Activated T-helper 2 cell treated with anti-CD3 and anti-CD28 coated beads, Interferon-gamma antibody, Interleukin-2, Interleukin-4, amounts not matched to agents 10 μg/mL and 5 μg/mL and 100 μg/mL, durations not matched to agents 14 hours and 24 hours and 36 hours (primary cell): ENCODE measurements at regions not wholly inside any gene's neighbourhood (a gene's known extent, or its start where the extent isn't known, plus 50 kb on each side); places are given as distances from the start of the nearest gene placed in this dataset.

Experiments used
- DNase-seq: peaks from one replicate; pipeline ENCODE4 v3.0.0; 2021; ENCODE audit warnings: low spot score
- H3K27ac Mint-ChIP-seq: one replicate; pipeline ENCODE4 v1.8.0; 2021; ENCODE audit warnings: mixed read lengths
- H3K27me3 Mint-ChIP-seq: one replicate; pipeline ENCODE4 v1.8.0; 2021; ENCODE audit warnings: low read depth, mixed read lengths
- H3K36me3 Mint-ChIP-seq: one replicate; pipeline ENCODE4 v1.8.0; 2021; ENCODE audit warnings: low read depth, mixed read lengths
- H3K4me1 Mint-ChIP-seq: one replicate; pipeline ENCODE4 v1.8.0; 2021; ENCODE audit warnings: low read depth, mixed read lengths
- H3K4me3 Mint-ChIP-seq: one replicate; pipeline ENCODE4 v1.8.0; 2021; ENCODE audit warnings: low read depth, mild to moderate bottlenecking, moderate library complexity, mixed read lengths
- H3K9me3 Mint-ChIP-seq: one replicate; pipeline ENCODE4 v1.8.0; 2021; ENCODE audit warnings: mixed read lengths
- intact Hi-C: fragments of 100-400 bp; cut with micrococcal nuclease; formaldehyde crosslinking; loops from one replicate; pipeline ENCODE4 v1.15.1; 2023

DNA sequence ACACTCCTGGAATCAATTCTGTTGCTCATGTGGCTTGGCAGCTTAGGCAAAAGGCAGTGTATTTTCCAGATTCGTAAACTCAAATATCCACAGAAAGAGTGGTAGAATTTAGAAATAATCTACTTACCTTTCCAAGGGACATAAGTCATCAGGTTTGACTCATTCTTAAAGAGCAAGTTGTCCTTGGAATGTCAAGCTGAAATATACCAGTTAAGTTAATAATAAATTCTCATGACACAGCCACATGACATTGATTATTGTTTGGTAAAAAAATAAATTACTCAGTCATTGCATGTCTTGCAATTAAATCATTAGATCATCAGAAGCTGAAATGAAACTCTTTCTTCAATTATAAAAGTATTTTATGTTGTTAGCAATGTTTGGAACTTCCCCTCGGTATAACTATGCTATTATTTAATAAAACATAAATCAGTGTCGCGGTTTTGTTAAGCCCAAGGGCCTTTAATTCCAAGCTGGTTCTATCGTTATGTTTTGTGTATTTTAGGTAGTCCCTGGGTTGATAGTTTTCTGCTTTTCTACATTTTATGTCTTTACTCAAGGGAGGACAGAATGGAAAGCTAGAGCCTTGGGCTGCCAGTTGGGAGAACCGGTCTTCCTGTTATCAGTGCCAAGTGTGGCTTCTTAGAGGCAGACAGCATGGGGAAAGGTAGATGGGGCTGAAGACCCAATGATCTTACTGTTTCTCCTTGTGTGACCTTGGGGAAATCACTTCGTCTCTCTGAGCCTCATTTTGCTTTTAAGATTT is 79.3 kb upstream of the PRLR start:
- Mint-ChIP-seq H3K4me3 (no peak overlapping the region), H3K27ac (no peak overlapping the region), H3K4me1 (no peaks in the 10 kb centered on the region), H3K9me3 (no peaks in the 10 kb centered on the region), H3K27me3 (no peaks in the 10 kb centered on the region), H3K36me3 (no peaks in the 10 kb centered on the region)
- intact Hi-C loops = no loop called here
- no peak for DNase-seq

- Mint-ChIP-seq H3K27me3 (no peaks in the 10 kb centered on the region), H3K4me1 (no peaks in the 10 kb centered on the region), H3K4me3 (no peak overlapping the region), H3K36me3 (no peaks in the 10 kb centered on the region), H3K27ac (no peak overlapping the region), H3K9me3 (no peaks in the 10 kb centered on the region)
- intact Hi-C loops = no loop called here
- DNase-seq = no peak
These were observed 78.1 kb upstream of the PRLR start for GRCh38 chr5:35308421-35308820.

DNA sequence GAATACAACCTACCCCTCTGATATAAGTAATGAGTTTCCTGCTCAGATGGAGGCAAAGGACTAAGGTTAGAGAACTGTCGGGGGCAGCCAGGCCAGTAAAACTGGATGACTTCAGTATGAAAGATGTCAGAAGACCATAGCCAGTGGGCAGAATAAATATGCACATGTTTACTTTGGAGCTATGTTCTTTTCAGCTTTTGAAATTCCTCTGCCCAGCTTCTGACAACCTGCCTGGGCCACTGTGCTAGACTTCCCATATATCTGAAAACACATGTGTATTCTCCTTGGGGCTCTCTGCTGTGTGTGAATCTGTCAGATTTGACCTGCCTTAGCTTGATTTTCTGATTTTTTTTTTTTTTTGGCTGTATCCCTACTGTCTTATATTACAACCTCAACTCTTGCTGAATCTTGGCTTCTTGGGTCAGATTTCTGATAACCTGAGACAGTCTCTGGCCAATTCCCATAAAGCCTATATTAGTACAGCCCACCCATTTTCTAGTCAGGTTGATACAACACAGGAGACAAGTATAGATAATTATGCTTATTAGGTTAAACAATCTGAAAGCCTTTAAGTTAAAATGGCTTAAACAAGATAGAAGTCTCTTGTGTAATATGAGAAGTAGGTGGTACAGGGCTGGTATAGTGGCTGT is 76.6 kb upstream of the PRLR start:
- Mint-ChIP-seq H3K4me3 (no peak overlapping the region), H3K9me3 (no peaks in the 10 kb centered on the region), H3K4me1 (no peaks in the 10 kb centered on the region), H3K27ac (no peak overlapping the region), H3K27me3 (no peaks in the 10 kb centered on the region), H3K36me3 (no peaks in the 10 kb centered on the region)
- no peak for DNase-seq
- intact Hi-C loops = no loop called here

DNA sequence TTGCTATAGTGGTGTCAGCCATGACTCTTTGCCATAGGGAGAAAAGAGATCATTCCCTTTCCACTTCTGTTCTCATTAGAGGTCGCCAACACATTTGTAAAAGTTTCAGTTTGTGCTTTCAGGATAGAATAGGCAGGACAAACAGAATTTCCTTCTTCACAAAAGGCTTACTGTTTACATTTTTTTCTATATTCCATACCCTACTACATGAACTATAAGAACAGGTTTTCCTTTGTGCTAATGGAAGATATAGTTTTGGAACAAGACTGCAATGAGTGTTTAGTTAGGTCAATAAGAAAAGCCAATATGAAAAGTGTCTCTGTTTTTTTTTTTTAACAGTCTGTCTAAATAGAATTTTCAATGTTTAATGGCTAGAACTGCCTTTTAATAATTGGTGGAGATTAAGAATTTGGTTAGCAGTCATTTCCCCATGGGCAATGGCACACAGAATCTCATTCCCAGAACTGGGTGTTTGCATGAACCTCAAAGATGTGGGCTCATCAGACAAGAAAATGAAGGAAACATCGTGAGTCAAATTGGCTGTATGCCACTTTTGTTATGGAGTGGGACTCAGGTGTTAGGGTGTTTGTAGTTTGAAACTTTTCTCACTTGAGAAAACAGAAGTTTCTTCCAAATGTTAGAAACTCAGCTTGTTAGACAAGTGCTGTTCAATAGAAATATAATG is 75.2 kb upstream of the PRLR start:
- no peaks in the 10 kb centered on the region for H3K36me3 Mint-ChIP-seq
- intact Hi-C loops = no loop called here
- no peaks in the 10 kb centered on the region for H3K4me1 Mint-ChIP-seq
- no peaks in the 10 kb centered on the region for H3K9me3 Mint-ChIP-seq
- H3K27ac Mint-ChIP-seq = no peak overlapping the region
- no peak for DNase-seq
- H3K27me3 Mint-ChIP-seq = no peaks in the 10 kb centered on the region
- H3K4me3 Mint-ChIP-seq = no peak overlapping the region

DNA sequence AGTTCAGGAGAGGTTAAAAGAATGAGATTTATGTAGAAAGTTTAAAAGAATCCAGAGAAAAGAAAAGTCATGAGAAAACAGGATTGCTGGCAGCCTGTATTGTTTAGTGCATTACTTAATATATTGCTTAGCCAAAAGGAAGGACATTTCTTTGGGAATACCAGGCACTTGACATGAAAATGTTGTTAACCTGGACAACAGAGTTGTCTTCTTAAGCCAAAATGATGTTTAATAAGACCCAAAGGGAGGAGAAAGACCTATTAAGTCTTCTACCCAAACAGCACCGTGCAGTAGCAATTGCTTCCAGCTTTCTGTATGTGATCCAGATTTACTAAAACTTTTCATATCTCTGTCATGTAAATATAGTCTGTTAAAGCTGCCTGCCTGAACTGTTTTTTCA is 74.0 kb upstream of the PRLR start:
- intact Hi-C loops = no loop called here

DNA sequence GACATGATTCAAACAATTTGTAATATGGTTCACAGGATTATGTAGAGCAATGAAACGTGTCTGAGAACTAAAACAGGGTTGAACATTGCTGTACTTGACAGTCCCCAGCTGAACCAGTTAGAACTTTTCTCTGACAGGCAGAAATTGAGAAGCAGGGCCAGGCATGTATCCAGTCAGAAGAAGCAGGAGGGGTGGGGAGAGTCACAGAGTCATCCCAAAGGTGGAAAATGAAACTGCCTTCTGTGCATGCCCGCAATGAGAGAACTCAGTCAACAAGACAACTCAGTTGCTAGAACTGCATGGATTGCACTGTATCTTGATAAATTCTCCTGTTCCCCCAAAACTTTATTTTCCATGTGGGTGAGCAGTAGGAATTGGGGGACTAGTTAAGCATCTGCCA is 72.9 kb upstream of the PRLR start:
- Mint-ChIP-seq H3K4me3 (no peak overlapping the region), H3K27ac (no peak overlapping the region), H3K9me3 (no peaks in the 10 kb centered on the region), H3K36me3 (no peaks in the 10 kb centered on the region), H3K4me1 (no peaks in the 10 kb centered on the region), H3K27me3 (no peaks in the 10 kb centered on the region)
- no peak for DNase-seq
- intact Hi-C loops = no loop called here

More for the DNA sequence above, 74.0 kb upstream of the PRLR start:
- no peaks in the 10 kb centered on the region for H3K27me3 Mint-ChIP-seq
- H3K36me3 Mint-ChIP-seq = no peaks in the 10 kb centered on the region
- no peak overlapping the region for H3K27ac Mint-ChIP-seq
- no peak overlapping the region for H3K4me3 Mint-ChIP-seq
- H3K4me1 Mint-ChIP-seq = no peaks in the 10 kb centered on the region
- DNase-seq = no peak
- H3K9me3 Mint-ChIP-seq = no peaks in the 10 kb centered on the region

DNA sequence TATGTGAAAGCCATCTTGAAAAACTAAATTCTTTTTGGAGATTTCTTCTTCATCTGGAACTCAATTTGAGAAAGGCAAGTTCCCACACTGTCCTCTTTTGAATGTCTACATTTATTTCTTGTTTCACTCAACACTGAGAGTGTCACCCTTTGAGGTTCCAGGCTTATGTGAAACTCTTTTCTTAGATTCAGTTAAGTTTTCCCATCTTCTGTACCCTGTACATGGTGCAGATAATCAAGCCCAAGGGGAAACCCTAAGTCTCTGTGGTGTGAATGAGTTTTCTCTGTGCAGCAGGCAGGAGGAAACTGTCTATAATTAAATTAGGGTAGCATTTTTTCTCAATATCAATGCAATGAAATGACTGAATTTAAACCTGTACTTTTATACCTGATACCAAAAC is 72.3 kb upstream of the PRLR start:
- intact Hi-C loops = no loop called here
- no peak for DNase-seq
- Mint-ChIP-seq H3K4me1 (no peaks in the 10 kb centered on the region), H3K27ac (no peak overlapping the region), H3K9me3 (no peaks in the 10 kb centered on the region), H3K36me3 (no peaks in the 10 kb centered on the region), H3K4me3 (no peak overlapping the region), H3K27me3 (no peaks in the 10 kb centered on the region)

GRCh38 chr5:35297755-35298154 is 67.5 kb upstream of the PRLR start:
- no peak overlapping the region for H3K4me3 Mint-ChIP-seq
- DNase-seq = no peak
- intact Hi-C loops = no loop called here
- H3K9me3 Mint-ChIP-seq = no peaks in the 10 kb centered on the region
- no peaks in the 10 kb centered on the region for H3K36me3 Mint-ChIP-seq
- no peaks in the 10 kb centered on the region for H3K27me3 Mint-ChIP-seq
- H3K27ac Mint-ChIP-seq = no peak overlapping the region
- no peaks in the 10 kb centered on the region for H3K4me1 Mint-ChIP-seq

- Mint-ChIP-seq H3K36me3 (no peaks in the 10 kb centered on the region), H3K4me1 (no peaks in the 10 kb centered on the region), H3K9me3 (no peaks in the 10 kb centered on the region), H3K27me3 (no peaks in the 10 kb centered on the region), H3K27ac (no peak overlapping the region), H3K4me3 (no peak overlapping the region)
- DNase-seq = no peak
- intact Hi-C loops = no loop called here
These were observed 64.7 kb upstream of the PRLR start for GRCh38 chr5:35294976-35295375.

- Mint-ChIP-seq H3K27me3 (no peaks in the 10 kb centered on the region), H3K4me3 (no peak overlapping the region), H3K4me1 (no peaks in the 10 kb centered on the region), H3K36me3 (no peaks in the 10 kb centered on the region), H3K27ac (no peak overlapping the region), H3K9me3 (no peaks in the 10 kb centered on the region)
- DNase-seq = no peak
- intact Hi-C loops = no loop called here
These were observed 63.7 kb upstream of the PRLR start for GRCh38 chr5:35294017-35294416.

- intact Hi-C loops = no loop called here
- Mint-ChIP-seq H3K9me3 (no peaks in the 10 kb centered on the region), H3K27me3 (no peaks in the 10 kb centered on the region), H3K27ac (no peak overlapping the region), H3K36me3 (no peaks in the 10 kb centered on the region), H3K4me3 (no peak overlapping the region), H3K4me1 (no peaks in the 10 kb centered on the region)
- DNase-seq = no peak
These were observed 55.1 kb upstream of the PRLR start for GRCh38 chr5:35285435-35285834.

- DNase-seq = no peak
- H3K27ac Mint-ChIP-seq = no peak overlapping the region
- no peaks in the 10 kb centered on the region for H3K36me3 Mint-ChIP-seq
- no peaks in the 10 kb centered on the region for H3K27me3 Mint-ChIP-seq
- no peaks in the 10 kb centered on the region for H3K4me1 Mint-ChIP-seq
- intact Hi-C loops = no loop called here
- H3K4me3 Mint-ChIP-seq = no peak overlapping the region
- no peaks in the 10 kb centered on the region for H3K9me3 Mint-ChIP-seq
These were observed 54.7 kb upstream of the PRLR start for GRCh38 chr5:35285011-35285410.

- H3K36me3 Mint-ChIP-seq = no peaks in the 10 kb centered on the region
- no peaks in the 10 kb centered on the region for H3K27me3 Mint-ChIP-seq
- no peak for DNase-seq
- no peaks in the 10 kb centered on the region for H3K4me1 Mint-ChIP-seq
- intact Hi-C loops = no loop called here
- H3K4me3 Mint-ChIP-seq = no peak overlapping the region
- H3K27ac Mint-ChIP-seq = no peak overlapping the region
- no peaks in the 10 kb centered on the region for H3K9me3 Mint-ChIP-seq
These were observed 54.1 kb upstream of the PRLR start for GRCh38 chr5:35284364-35284763.
